AG08396 (cell line): ENCODE measurements at regions not wholly inside any gene's neighbourhood (a gene's known extent, or its start where the extent isn't known, plus 50 kb on each side); places are given as distances from the start of the nearest gene placed in this dataset.

Source experiments
- DNase-seq: peaks from one replicate; pipeline ENCODE4 v3.0.0; 2012; ENCODE audit warnings: low spot score, mixed read lengths

- DNase-seq: no peak
These were observed 78.7 kb upstream of the SNRK start for GRCh38 chr3:43207628-43208085.

GRCh38 chr3:43206632-43207031 lies 79.7 kb upstream of the SNRK start:
- DNase-seq: no peak

GRCh38 chr3:43206105-43206504 lies 80.2 kb upstream of the SNRK start:
- DNase-seq: no peak

- no peak for DNase-seq
These were observed 83.3 kb upstream of the SNRK start for GRCh38 chr3:43203022-43203421.

GRCh38 chr3:43201581-43201980 lies 84.8 kb upstream of the SNRK start:
- DNase-seq: no peak

- DNase-seq: no peak
These were observed 86.6 kb upstream of the SNRK start for GRCh38 chr3:43199645-43200306.

GRCh38 chr3:43198791-43199644 lies 87.3 kb upstream of the SNRK start:
- DNase-seq: no peak

GRCh38 chr3:43198301-43198700 lies 88.0 kb upstream of the SNRK start:
- DNase-seq: no peak

GRCh38 chr3:43197181-43197580 lies 89.2 kb upstream of the SNRK start:
- no peak for DNase-seq

GRCh38 chr3:43196721-43197120 lies 89.6 kb upstream of the SNRK start:
- DNase-seq: no peak

GRCh38 chr3:43195115-43195498 lies 89.2 kb upstream of the POMGNT2 start:
- DNase-seq: no peak

- DNase-seq: no peak
These were observed 88.7 kb upstream of the POMGNT2 start for GRCh38 chr3:43194490-43195114.

- no peak for DNase-seq
These were observed 88.2 kb upstream of the POMGNT2 start for GRCh38 chr3:43194069-43194468.

GRCh38 chr3:43192028-43192427 lies 86.1 kb upstream of the POMGNT2 start:
- DNase-seq: no peak

- no peak for DNase-seq
These were observed 85.2 kb upstream of the POMGNT2 start for GRCh38 chr3:43191116-43191515.

- peak; percentile 20 for DNase-seq
These were observed 84.8 kb upstream of the POMGNT2 start for GRCh38 chr3:43190670-43191069.

GRCh38 chr3:43187836-43188479 lies 82.1 kb upstream of the POMGNT2 start:
- no peak for DNase-seq

GRCh38 chr3:43185983-43186314 lies 80.1 kb upstream of the POMGNT2 start:
- DNase-seq: no peak

- peak; percentile 19 for DNase-seq
These were observed 79.5 kb upstream of the POMGNT2 start for GRCh38 chr3:43185274-43185982.

GRCh38 chr3:43183456-43183855 lies 77.6 kb upstream of the POMGNT2 start:
- DNase-seq: no peak

GRCh38 chr3:43181202-43181821 lies 75.4 kb upstream of the POMGNT2 start:
- DNase-seq: no peak

GRCh38 chr3:43180694-43181093 lies 74.8 kb upstream of the POMGNT2 start:
- no peak for DNase-seq
